Esophagus mucosa (tissue), 1 donor: ENCODE measurements at regions not wholly inside any gene's neighbourhood (a gene's known extent, or its start where the extent isn't known, plus 50 kb on each side); places are given as distances from the start of the nearest gene placed in this dataset.

Source experiments
- ATAC-seq: fragments of 200-7000 bp; cut with Tn5 transposase; one replicate; pipeline ENCODE4 v1.9.1; 2020
- donor health status: DM: yes; HTN: yes; CAD: no.

- ATAC-seq: no peak
Measured at GRCh38 chr13:68440874-68441273, 1210.7 kb upstream of the PCDH9 start.

DNA sequence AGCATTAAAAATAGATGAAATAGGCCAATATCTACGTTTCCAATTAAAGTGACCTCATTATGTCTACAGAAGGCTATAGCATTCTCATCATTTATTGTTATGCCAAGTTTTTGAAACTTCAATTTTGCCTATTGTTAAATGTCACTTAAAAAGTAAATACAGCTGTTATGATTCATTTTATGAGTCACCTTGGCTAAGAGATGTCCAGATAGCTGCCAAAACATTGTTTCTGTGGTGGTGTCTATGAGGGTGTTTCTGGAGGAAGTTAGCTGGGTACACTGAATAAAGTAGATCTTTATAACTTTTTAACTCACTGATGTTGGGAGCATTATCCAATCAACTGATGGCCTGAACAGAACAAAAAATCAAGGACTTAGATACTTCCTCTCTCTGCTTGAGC, 1209.7 kb upstream of the PCDH9 start:
- ATAC-seq: no peak

DNA sequence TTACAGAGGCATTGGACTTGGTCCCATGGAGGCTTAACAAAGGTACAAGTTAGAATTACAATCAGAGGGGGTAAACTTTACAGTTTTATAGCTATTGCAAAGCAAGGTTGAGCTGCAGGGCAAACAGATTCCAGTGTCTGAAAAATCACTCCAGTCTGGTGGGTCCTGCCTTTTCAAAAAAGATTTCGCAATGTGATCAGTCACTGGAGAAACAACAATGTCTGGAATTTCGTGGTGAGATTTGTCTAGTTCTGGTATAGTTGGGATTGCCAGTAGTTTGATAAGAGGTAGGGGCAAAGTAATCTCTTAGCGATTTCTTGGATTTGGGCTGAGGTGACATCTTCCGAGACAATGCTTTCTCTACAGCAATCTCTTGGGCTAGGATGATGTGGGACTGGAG, 1198.2 kb upstream of the PCDH9 start:
- ATAC-seq: no peak

- no peak for ATAC-seq
Measured at GRCh38 chr13:68417801-68418200, 1187.7 kb upstream of the PCDH9 start.

DNA sequence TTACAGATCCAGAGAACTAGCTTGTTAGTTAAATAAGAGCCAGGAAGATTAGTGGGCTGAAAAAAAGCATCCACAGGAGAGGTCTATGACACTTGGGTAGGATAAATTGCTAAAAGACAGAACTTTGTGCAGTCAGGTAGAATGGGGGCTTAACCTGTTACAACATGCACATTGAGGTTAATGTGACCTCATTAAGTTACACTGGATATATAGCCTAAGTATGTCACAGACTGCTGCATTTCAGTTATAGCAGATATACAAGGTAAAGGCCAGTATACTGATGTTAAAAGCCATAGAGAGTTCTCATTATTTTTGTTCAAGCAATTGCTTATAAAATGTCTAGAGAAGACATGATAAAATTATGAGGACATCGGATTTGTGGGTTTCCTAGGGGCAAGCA, 1179.9 kb upstream of the PCDH9 start:
- ATAC-seq: no peak

GRCh38 chr13:68390987-68391386, 1160.9 kb upstream of the PCDH9 start:
- no peak for ATAC-seq

GRCh38 chr13:68386808-68387207, 1156.7 kb upstream of the PCDH9 start:
- no peak for ATAC-seq

- ATAC-seq: no peak
Measured at GRCh38 chr13:68380041-68380973, 1150.2 kb upstream of the PCDH9 start.

DNA sequence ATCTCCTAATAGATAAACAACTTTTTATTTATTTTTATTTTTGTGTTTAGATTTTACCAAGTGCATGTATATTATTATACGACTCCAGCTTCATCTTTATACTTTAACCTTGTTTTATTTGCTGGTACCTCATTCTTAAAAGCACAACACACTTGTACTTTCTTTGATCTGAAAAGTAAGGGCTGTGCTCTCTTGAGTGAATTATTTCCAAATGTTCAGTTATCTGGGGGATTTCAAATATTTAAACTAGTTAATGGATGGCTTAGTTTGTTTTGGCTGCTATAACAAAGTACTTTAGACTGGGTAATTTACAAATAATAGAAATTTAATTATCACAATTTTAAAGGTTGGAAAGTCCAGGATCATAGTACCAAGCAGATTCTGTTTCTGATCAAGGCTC, 1148.2 kb upstream of the PCDH9 start:
- no peak for ATAC-seq

DNA sequence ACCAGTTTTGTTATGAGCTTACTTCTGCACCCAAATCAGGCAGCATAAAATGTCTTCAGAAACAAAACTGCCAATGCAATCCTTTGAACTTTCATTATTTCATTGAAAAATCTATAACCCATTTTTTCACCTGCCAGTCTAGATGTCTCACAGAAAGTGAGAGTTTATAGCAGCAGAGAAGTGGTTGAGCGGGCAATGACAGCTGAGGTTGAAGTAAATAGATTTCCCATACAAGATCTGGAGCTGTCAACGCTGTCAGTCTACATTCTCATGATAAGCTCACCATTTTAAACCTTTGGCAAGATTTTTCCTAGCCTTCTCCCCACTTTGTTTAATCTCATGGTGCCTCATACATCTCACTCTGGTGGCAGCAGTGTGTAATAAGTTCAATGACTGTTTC, 1144.9 kb upstream of the PCDH9 start:
- ATAC-seq: no peak

- ATAC-seq: no peak
Measured at GRCh38 chr13:68369739-68370138, 1139.6 kb upstream of the PCDH9 start.

GRCh38 chr13:68368922-68369321, 1138.8 kb upstream of the PCDH9 start:
- no peak for ATAC-seq

GRCh38 chr13:68359105-68359504, 1129.0 kb upstream of the PCDH9 start:
- ATAC-seq: no peak

GRCh38 chr13:68358294-68358705, 1128.2 kb upstream of the PCDH9 start:
- no peak for ATAC-seq

GRCh38 chr13:68350554-68350953, 1120.4 kb upstream of the PCDH9 start:
- no peak for ATAC-seq

- no peak for ATAC-seq
Measured at GRCh38 chr13:68347220-68347619, 1117.1 kb upstream of the PCDH9 start.

- no peak for ATAC-seq
Measured at GRCh38 chr13:68345963-68346531, 1115.9 kb upstream of the PCDH9 start.

DNA sequence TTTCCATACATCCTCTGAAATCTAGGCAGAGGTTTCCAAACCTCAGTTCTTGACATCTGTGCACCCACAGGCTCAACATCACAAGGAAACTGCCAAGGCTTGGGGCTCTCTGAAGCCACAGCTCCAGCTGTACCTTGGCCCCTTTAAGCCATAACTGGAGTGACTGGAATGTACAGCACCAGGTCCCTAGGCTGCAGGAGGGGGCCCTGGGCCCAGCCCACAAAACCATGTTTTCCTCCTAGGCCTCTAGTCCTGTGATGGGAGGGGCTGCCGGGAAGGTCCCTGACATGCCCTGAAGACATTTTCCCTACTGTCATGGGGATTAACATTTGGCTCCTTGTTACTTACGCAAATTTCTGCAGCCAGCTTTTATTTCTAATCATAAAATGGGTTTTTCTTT, 1093.0 kb upstream of the PCDH9 start:
- no peak for ATAC-seq

- no peak for ATAC-seq
Measured at GRCh38 chr13:68319384-68319783, 1089.2 kb upstream of the PCDH9 start.

DNA sequence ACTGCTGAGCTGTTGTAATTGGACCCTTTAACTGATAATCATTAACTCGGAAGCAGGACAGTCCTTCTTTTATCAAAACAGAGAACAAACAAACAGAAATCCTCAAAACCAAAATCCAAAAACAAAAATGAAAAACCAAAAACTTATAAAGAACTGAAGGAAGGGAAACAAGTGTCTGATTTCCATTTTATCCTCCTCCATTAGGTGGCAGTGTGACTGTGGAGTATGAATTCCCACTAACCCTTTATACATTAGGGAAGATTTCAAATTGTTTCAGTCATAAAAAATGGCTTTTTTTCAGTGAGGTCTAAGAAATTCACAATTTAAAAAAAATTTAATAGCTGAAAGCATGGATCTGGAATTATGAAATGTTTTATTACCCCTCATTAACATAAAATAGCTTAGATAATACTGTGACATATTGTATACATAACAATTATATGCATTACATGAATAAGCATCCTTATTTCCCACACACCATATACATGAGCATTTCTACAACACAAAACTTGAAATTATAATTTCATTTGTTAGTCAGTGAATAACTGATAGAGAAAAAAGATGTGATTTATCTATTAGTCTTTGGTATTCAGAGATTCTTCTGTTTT, 1074.3 kb upstream of the PCDH9 start:
- no peak for ATAC-seq

GRCh38 chr13:68293631-68294030, 1063.5 kb upstream of the PCDH9 start:
- ATAC-seq: no peak

DNA sequence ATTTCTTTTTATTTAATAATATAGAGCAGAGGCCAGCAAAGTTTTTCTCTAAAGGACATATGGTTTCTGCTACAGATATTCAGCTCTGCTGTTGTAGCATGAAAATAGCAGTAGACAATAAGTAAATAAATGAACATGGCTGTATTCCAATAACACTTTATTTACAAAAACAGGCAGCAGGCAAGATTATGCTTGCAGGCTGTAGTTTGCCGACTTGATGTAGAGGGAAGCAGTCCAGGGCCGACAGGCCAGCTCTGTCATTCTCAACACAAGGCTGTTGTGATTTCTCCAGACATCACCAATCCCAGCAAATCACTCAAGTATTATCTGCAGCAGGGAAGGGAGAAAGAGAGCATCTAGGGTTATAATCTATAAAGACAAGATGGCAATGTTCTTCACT, 1062.5 kb upstream of the PCDH9 start:
- no peak for ATAC-seq

- no peak for ATAC-seq
Measured at GRCh38 chr13:68291595-68291994, 1061.5 kb upstream of the PCDH9 start.

- no peak for ATAC-seq
Measured at GRCh38 chr13:68275758-68276157, 1045.6 kb upstream of the PCDH9 start.
